Retinal pigment epithelial cell (primary cell): ENCODE measurements at regions not wholly inside any gene's neighbourhood (a gene's known extent, or its start where the extent isn't known, plus 50 kb on each side); places are given as distances from the start of the nearest gene placed in this dataset.

Experiments used
- DNase-seq: peaks from one replicate; pipeline ENCODE4 v3.0.0-alpha.2; 2010; ENCODE audit warnings: low read depth
- H3K4me3 ChIP-seq: 2 replicates; pipeline ENCODE4 v1.5.1; 2011; ENCODE audit warnings: mild to moderate bottlenecking, low read length, control low read depth, moderate library complexity
- TF ChIP-seq, protein P1 (sequence below): conservative IDR thresholded peaks from 2 replicates; pipeline ENCODE4 v1.5.1; 2011; ENCODE audit warnings: low read depth, low read length, control low read depth, inconsistent platforms

DNA sequence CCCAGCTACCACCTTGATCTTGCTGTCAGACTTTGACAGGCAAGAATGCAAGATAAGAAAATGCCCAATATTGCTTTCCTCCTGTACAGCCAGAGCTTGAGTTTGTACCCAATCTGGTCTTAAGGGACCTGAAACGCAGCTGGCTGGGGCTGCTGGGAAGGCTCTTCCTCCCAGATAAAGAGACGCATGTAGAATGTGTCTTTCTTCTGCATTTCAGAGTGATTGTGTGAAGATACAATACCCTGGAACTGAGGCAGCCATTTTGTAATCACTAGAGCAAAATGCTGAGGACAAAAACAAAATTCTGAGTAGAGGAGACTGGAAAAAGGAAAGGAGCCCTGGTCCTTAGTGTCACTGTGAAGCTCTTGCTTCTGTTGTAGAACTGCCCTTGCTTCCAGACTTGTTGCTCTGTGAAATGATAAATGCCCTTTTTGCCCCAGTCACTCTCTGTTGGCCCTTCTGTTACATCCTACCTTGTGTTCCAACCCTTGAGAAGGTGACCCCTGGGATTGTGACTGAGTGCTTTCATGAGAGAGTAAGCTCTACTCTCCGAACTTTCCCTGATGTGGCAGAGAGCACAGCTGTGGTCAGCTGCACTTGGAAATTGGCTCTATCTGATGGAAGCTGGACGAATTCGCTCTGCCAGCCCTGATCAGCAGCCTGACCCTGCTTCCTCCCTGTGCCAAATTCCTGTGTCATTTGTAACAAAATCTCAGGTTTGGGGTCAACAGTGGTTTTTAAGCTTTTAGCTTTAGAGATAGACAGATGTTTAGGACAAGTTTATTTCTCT lies 137.4 kb upstream of the RBMS1 start:
- TF ChIP-seq, protein P1, sequence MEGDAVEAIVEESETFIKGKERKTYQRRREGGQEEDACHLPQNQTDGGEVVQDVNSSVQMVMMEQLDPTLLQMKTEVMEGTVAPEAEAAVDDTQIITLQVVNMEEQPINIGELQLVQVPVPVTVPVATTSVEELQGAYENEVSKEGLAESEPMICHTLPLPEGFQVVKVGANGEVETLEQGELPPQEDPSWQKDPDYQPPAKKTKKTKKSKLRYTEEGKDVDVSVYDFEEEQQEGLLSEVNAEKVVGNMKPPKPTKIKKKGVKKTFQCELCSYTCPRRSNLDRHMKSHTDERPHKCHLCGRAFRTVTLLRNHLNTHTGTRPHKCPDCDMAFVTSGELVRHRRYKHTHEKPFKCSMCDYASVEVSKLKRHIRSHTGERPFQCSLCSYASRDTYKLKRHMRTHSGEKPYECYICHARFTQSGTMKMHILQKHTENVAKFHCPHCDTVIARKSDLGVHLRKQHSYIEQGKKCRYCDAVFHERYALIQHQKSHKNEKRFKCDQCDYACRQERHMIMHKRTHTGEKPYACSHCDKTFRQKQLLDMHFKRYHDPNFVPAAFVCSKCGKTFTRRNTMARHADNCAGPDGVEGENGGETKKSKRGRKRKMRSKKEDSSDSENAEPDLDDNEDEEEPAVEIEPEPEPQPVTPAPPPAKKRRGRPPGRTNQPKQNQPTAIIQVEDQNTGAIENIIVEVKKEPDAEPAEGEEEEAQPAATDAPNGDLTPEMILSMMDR = no peak
- no peak for DNase-seq
- H3K4me3 ChIP-seq = no peak overlapping the region

DNA sequence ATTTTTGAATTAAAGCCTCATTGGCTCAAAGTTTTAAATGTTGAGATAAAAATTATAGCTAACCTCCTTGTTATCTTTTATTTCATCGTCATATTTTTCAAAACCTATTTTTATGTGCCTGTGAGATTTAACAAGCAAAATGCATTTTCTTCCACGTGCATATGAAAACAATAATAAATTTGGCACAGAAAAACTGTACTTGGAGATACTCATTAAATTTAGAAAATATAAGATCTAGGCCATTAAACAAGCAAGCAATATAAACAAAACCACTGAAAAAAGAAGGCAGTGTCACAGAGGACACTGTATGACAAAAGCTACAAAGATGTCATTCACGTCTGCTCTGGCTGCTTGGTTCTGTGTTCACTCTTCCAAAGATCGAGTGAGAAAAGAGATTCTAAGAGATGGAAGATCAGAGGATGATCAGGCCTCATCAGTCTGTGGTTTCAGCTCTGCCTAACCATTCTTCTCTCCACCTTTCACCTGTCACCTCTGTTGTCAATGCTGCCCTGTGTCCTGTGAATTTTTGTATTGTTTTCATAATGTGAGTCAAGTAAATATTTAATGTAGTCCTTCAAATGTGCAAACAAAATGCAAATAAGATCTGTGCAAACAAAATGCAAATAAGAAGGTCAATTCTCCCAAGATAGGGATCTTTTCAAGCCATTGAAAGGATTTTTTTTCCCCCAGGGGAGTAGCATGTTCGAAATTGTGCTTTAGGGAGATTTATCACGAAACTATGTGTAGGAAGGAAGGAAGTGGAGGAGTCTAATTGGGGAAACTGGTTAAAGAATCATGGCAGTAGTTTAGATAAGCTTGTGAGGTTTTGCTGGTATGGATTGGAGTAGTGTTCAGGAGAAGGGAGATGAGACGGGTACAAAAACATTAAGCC lies 138.7 kb upstream of the RBMS1 start:
- DNase-seq = no peak
- no peak overlapping the region for H3K4me3 ChIP-seq
- TF ChIP-seq, protein P1 = no peak

DNA sequence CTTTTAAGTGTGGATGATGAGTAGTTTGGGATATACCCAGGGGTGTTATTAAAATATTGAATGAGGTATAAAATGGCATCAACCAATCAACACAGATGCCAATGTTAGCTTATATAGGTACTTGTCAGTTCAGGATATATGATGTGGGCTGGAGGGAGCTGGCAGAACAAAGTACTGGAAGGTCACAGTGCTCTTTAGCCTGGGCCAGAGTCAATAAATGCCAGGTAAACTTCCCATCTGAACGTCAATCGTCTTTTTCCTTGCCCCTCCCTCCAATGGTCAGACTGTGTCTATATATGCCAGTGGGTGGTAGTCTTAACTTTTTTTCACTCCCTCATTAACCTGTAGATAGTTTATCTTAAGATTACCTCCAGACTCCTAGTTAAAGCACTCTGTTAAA lies 140.8 kb upstream of the RBMS1 start:
- no peak for DNase-seq
- TF ChIP-seq, protein P1 = no peak
- H3K4me3 ChIP-seq = no peak overlapping the region

DNA sequence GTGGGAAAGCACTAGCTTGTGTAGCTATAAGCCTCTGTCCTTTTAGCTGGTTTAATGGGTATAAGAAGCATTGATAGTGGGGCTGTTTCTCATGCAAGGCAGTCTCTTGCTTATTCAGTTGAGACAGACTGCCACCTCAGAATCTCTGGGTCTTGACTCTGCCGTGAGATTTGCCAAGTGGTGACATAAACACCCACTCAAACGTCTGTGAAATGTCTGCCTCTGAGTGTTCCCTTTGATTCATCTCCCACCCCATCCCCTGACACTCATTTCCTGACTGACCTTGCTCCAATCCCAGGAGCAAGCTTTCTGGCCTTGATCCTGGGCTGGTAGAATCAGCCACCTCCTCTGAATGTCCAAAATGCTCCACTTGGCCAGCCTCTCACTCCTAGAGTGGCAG lies 141.9 kb upstream of the RBMS1 start:
- DNase-seq = no peak

GRCh38 chr2:160639472-160639871 lies 145.9 kb upstream of the RBMS1 start:
- no peak overlapping the region for H3K4me3 ChIP-seq
- no peak for DNase-seq
- TF ChIP-seq, protein P1 = no peak

More for the DNA sequence above, 141.9 kb upstream of the RBMS1 start:
- no peak overlapping the region for H3K4me3 ChIP-seq
- TF ChIP-seq, protein P1 = no peak

GRCh38 chr2:160646684-160647444 lies 153.3 kb upstream of the RBMS1 start:
- DNase-seq = no peak
- TF ChIP-seq, protein P1 = no peak
- H3K4me3 ChIP-seq = no peak overlapping the region
